Activated CD4-positive, alpha-beta T cell treated with anti-CD3 and anti-CD28 coated beads, Interleukin-2, amount 10 ng/mL, durations not matched to agents 24 days and 14 days (primary cell): ENCODE measurements at regions not wholly inside any gene's neighbourhood (a gene's known extent, or its start where the extent isn't known, plus 50 kb on each side); places are given as distances from the start of the nearest gene placed in this dataset.

Experiments
- DNase-seq: peaks from one replicate; pipeline ENCODE4 v3.0.0; 2022
- H3K27ac Mint-ChIP-seq: one replicate; pipeline ENCODE4 v1.8.0; 2022; ENCODE audit warnings: mild to moderate bottlenecking, mixed read lengths
- H3K27me3 Mint-ChIP-seq: one replicate; pipeline ENCODE4 v1.8.0; 2022; ENCODE audit warnings: mixed read lengths
- H3K36me3 Mint-ChIP-seq: one replicate; pipeline ENCODE4 v1.8.0; 2022; ENCODE audit warnings: low read depth, mild to moderate bottlenecking, mixed read lengths
- H3K4me1 Mint-ChIP-seq: one replicate; pipeline ENCODE4 v1.8.0; 2021; ENCODE audit warnings: mixed read lengths
- H3K4me3 Mint-ChIP-seq: one replicate; pipeline ENCODE4 v1.8.0; 2022; ENCODE audit warnings: mild to moderate bottlenecking, moderate library complexity, mixed read lengths
- H3K9me3 Mint-ChIP-seq: one replicate; pipeline ENCODE4 v1.8.0; 2021; ENCODE audit warnings: mixed read lengths
- intact Hi-C: fragments of 100-400 bp; cut with micrococcal nuclease; formaldehyde crosslinking; loops from one replicate; pipeline ENCODE4 v1.15.1; 2023

GRCh38 chr16:72240466-72240865 is 68.5 kb upstream of the PMFBP1 start:
- H3K36me3 Mint-ChIP-seq, result no peaks in the 10 kb centered on the region
- peaks cover 11% of the 10 kb centered on the region for H3K27me3 Mint-ChIP-seq
- no peaks in the 10 kb centered on the region for H3K9me3 Mint-ChIP-seq
- no peak overlapping the region for H3K27ac Mint-ChIP-seq
- intact Hi-C loops, result no loop called here
- H3K4me3 Mint-ChIP-seq, result no peak overlapping the region
- DNase-seq, result no peak
- peaks cover 3% of the 10 kb centered on the region for H3K4me1 Mint-ChIP-seq

GRCh38 chr16:72236866-72237265 is 64.9 kb upstream of the PMFBP1 start:
- no peak overlapping the region for H3K27ac Mint-ChIP-seq
- DNase-seq, result no peak
- H3K9me3 Mint-ChIP-seq, result no peaks in the 10 kb centered on the region
- no peak overlapping the region for H3K4me3 Mint-ChIP-seq
- intact Hi-C loops, result no loop called here
- peaks cover 12% of the 10 kb centered on the region for H3K27me3 Mint-ChIP-seq
- H3K4me1 Mint-ChIP-seq, result no peaks in the 10 kb centered on the region
- no peaks in the 10 kb centered on the region for H3K36me3 Mint-ChIP-seq

GRCh38 chr16:72234387-72234786 is 62.4 kb upstream of the PMFBP1 start:
- no peaks in the 10 kb centered on the region for H3K4me1 Mint-ChIP-seq
- intact Hi-C loops, result no loop called here

GRCh38 chr16:72228014-72228413 is 56.1 kb upstream of the PMFBP1 start:
- Mint-ChIP-seq H3K27ac (no peak overlapping the region), H3K36me3 (no peaks in the 10 kb centered on the region), H3K4me3 (no peak overlapping the region), H3K4me1 (no peaks in the 10 kb centered on the region), H3K27me3 (peaks cover 4% of the 10 kb centered on the region), H3K9me3 (peaks cover 5% of the 10 kb centered on the region)
- DNase-seq, result no peak
- intact Hi-C loops, result no loop called here

More at GRCh38 chr16:72234387-72234786, 62.4 kb upstream of the PMFBP1 start:
- Mint-ChIP-seq H3K4me3 (no peak overlapping the region), H3K27me3 (peaks cover 12% of the 10 kb centered on the region), H3K36me3 (no peaks in the 10 kb centered on the region), H3K27ac (no peak overlapping the region), H3K9me3 (peaks cover 5% of the 10 kb centered on the region)
- DNase-seq, result no peak

- DNase-seq, result no peak
- H3K4me1 Mint-ChIP-seq, result no peaks in the 10 kb centered on the region
- no peak overlapping the region for H3K27ac Mint-ChIP-seq
- H3K9me3 Mint-ChIP-seq, result peaks cover 5% of the 10 kb centered on the region
- H3K4me3 Mint-ChIP-seq, result no peak overlapping the region
- no peaks in the 10 kb centered on the region for H3K36me3 Mint-ChIP-seq
- intact Hi-C loops, result no loop called here
- H3K27me3 Mint-ChIP-seq, result peaks cover 4% of the 10 kb centered on the region
Observed at GRCh38 chr16:72226136-72226535, 54.2 kb upstream of the PMFBP1 start.

- no peak overlapping the region for H3K27ac Mint-ChIP-seq
Observed at GRCh38 chr16:72224260-72224768, 52.4 kb upstream of the PMFBP1 start.

GRCh38 chr16:72222503-72222902 is 50.5 kb upstream of the PMFBP1 start:
- H3K4me1 Mint-ChIP-seq, result no peaks in the 10 kb centered on the region
- no peak for DNase-seq
- intact Hi-C loops, result no loop called here
- H3K9me3 Mint-ChIP-seq, result no peaks in the 10 kb centered on the region
- no peak overlapping the region for H3K4me3 Mint-ChIP-seq
- no peak overlapping the region for H3K27ac Mint-ChIP-seq
- H3K36me3 Mint-ChIP-seq, result no peaks in the 10 kb centered on the region
- H3K27me3 Mint-ChIP-seq, result peaks cover 2% of the 10 kb centered on the region

More at GRCh38 chr16:72224260-72224768, 52.4 kb upstream of the PMFBP1 start:
- intact Hi-C loops, result no loop called here
- Mint-ChIP-seq H3K4me3 (no peak overlapping the region), H3K4me1 (no peaks in the 10 kb centered on the region), H3K9me3 (no peaks in the 10 kb centered on the region), H3K27me3 (peaks cover 2% of the 10 kb centered on the region), H3K36me3 (no peaks in the 10 kb centered on the region)
- no peak for DNase-seq
